DOHH2 (cell line): ENCODE measurements at regions not wholly inside any gene's neighbourhood (a gene's known extent, or its start where the extent isn't known, plus 50 kb on each side); places are given as distances from the start of the nearest gene placed in this dataset.

Experiments
- CTCF ChIP-seq: fragments of 200-600 bp; sonication (generic); IDR thresholded peaks from one replicate; pipeline ENCODE4 v1.5.1; 2014; ENCODE audit warnings: antibody characterized with exemption, mild to moderate bottlenecking, low read depth, low read length; ENCODE audit not compliant: poor library complexity, severe bottlenecking
- EZH2phosphoT487 ChIP-seq: fragments of 200-600 bp; sonication (generic); IDR thresholded peaks from 2 replicates; pipeline ENCODE4 v1.6.1; 2017; ENCODE audit warnings: borderline replicate concordance, mild to moderate bottlenecking, antibody characterized with exemption, low read length, moderate library complexity, mixed read lengths

- TF ChIP-seq CTCF, result no peak
- no peak for TF ChIP-seq EZH2phosphoT487
These were observed 464.6 kb upstream of the USP9Y start for GRCh38 chrY:12236399-12236798.
